SK-N-SH (cell line): ENCODE measurements at regions not wholly inside any gene's neighbourhood (a gene's known extent, or its start where the extent isn't known, plus 50 kb on each side); places are given as distances from the start of the nearest gene placed in this dataset.

Experiments used
- CTCF ChIA-PET: fragments of 300-600, 350-600 bp; formaldehyde crosslinking; extraction: SDS; loops from one replicate; lab custom pipeline; 2021; lab: Yijun Ruan, JAX
- POLR2A ChIA-PET: fragments of 350-600 bp; sonication (Branson Sonifier 250); formaldehyde crosslinking; extraction: SDS; loops from one replicate; lab custom pipeline; 2020; ENCODE audit warnings: antibody characterized with exemption, inconsistent platforms; lab: Yijun Ruan, JAX
- DNase-seq: peaks from one replicate; pipeline ENCODE4 v3.0.0; 2012
- H2AFZ ChIP-seq: fragments of 200-600 bp; sonication (generic); 2 replicates; pipeline ENCODE4 v1.8.1; 2016; ENCODE audit warnings: antibody characterized with exemption, mild to moderate bottlenecking, low read depth
- H3F3A ChIP-seq: fragments of 200-600 bp; sonication (generic); replicated peaks from 2 replicates; pipeline ENCODE3; 2016; ENCODE audit warnings: antibody characterized with exemption, mild to moderate bottlenecking; ENCODE audit not compliant: insufficient read depth
- H3K27ac ChIP-seq, 2 experiments: fragments of 200-500 bp in 1 of 2; fragments of 200-600 bp in 1 of 2; sonication (Bioruptor generic) in 1 of 2; sonication (generic), shearing (Covaris generic) in 1 of 2; 2 replicates each; pipeline versions ENCODE4 v1.5.1 to v1.6.1; 2014 to 2016; ENCODE audit warnings: low read depth in 2 of 2, inconsistent platforms in 1 of 2, low read length in 1 of 2, mild to moderate bottlenecking in 1 of 2, mixed read lengths in 1 of 2
- H3K27me3 ChIP-seq: fragments of 200-600 bp; sonication (generic), shearing (Covaris generic); 2 replicates; pipeline ENCODE4 v1.6.1; 2016; ENCODE audit warnings: mixed run types; ENCODE audit not compliant: insufficient read depth
- H3K36me3 ChIP-seq, 2 experiments: fragments of 200-500 bp in 1 of 2; fragments of 200-600 bp in 1 of 2; sonication (Bioruptor generic) in 1 of 2; sonication (generic) in 1 of 2; replicated peaks in 1 of 2; 2 replicates each; pipeline versions ENCODE3 to v1.5.1; 2014 to 2016; ENCODE audit warnings: low read length in 1 of 2, mild to moderate bottlenecking in 1 of 2; ENCODE audit not compliant: insufficient read depth in 2 of 2, control insufficient read depth in 1 of 2
- H3K4me1 ChIP-seq, 2 experiments: fragments of 200-500 bp in 1 of 2; fragments of 200-600 bp in 1 of 2; sonication (Bioruptor generic) in 1 of 2; sonication (generic), shearing (Covaris generic) in 1 of 2; 2 replicates each; pipeline versions ENCODE4 v1.5.1 to v1.6.1; 2014 to 2016; ENCODE audit warnings: low read depth in 1 of 2, low read length in 1 of 2, mixed run types in 1 of 2; ENCODE audit not compliant: insufficient read depth in 2 of 2, control insufficient read depth in 1 of 2
- H3K4me2 ChIP-seq: fragments of 200-600 bp; sonication (generic), shearing (Covaris generic); 2 replicates; pipeline ENCODE4 v1.6.1; 2017; ENCODE audit warnings: mixed run types
- H3K4me3 ChIP-seq, 2 experiments: fragments of 200-500 bp in 1 of 2; fragments of 200-600 bp in 1 of 2; sonication (Bioruptor generic) in 1 of 2; sonication (generic), shearing (Covaris generic) in 1 of 2; 2 replicates each; pipeline versions ENCODE4 v1.5.1 to v1.8.1; 2014 to 2016; ENCODE audit warnings: low read depth in 2 of 2, inconsistent platforms in 1 of 2, low read length in 1 of 2, mild to moderate bottlenecking in 1 of 2, mixed read lengths in 1 of 2, moderate library complexity in 1 of 2
- H3K79me2 ChIP-seq: fragments of 200-600 bp; sonication (generic); 2 replicates; pipeline ENCODE4 v1.8.1; 2017; ENCODE audit warnings: mild to moderate bottlenecking; ENCODE audit not compliant: insufficient read depth
- H3K9ac ChIP-seq: fragments of 200-600 bp; sonication (generic); 2 replicates; pipeline ENCODE4 v1.6.1; 2017; ENCODE audit warnings: mixed run types
- H3K9me2 ChIP-seq: fragments of 200-600 bp; sonication (generic); 2 replicates; pipeline ENCODE4 v1.6.1; 2017; ENCODE audit warnings: mixed run types
- H3K9me3 ChIP-seq: fragments of 200-600 bp; sonication (generic); 2 replicates; pipeline ENCODE4 v1.6.1; 2017; ENCODE audit warnings: mixed run types, mild to moderate bottlenecking, moderate library complexity
- H4K20me1 ChIP-seq: fragments of 200-600 bp; sonication (generic); 2 replicates; pipeline ENCODE4 v1.6.1; 2017; ENCODE audit warnings: mild to moderate bottlenecking, mixed run types; ENCODE audit not compliant: insufficient read depth
- ELF1 ChIP-seq: IDR thresholded peaks from 2 replicates; pipeline ENCODE4 v1.4.0; 2012
- FOXJ3 ChIP-seq: sonication (generic); formaldehyde crosslinking; IDR thresholded peaks from 2 replicates; pipeline ENCODE4 v1.5.1; 2020; ENCODE audit warnings: mild to moderate bottlenecking, missing genetic modification reagents
- FOXM1 ChIP-seq: IDR thresholded peaks from 2 replicates; pipeline ENCODE4 v1.4.0; 2012; ENCODE audit warnings: low read depth, mild to moderate bottlenecking
- GABPA ChIP-seq: IDR thresholded peaks from 2 replicates; pipeline ENCODE4 v1.4.0; 2012; ENCODE audit warnings: low read depth, mild to moderate bottlenecking
- GATA2 ChIP-seq: sonication (generic); formaldehyde crosslinking; IDR thresholded peaks from 2 replicates; pipeline ENCODE4 v1.5.0; 2020; ENCODE audit warnings: mild to moderate bottlenecking, missing genetic modification reagents
- NRF1 ChIP-seq: IDR thresholded peaks from 2 replicates; pipeline ENCODE4 v1.6.1; 2012; ENCODE audit warnings: low read depth, mild to moderate bottlenecking, low read length
- POLR2AphosphoS5 ChIP-seq: IDR thresholded peaks from 2 replicates; pipeline ENCODE4 v1.6.1; 2012; ENCODE audit warnings: low read depth, low read length
- RCOR1 ChIP-seq: fragments of 150-350 bp; IDR thresholded peaks from 2 replicates; pipeline ENCODE4 v1.6.1; 2017; ENCODE audit warnings: antibody characterized with exemption, low read length
- SIN3A ChIP-seq: IDR thresholded peaks from 2 replicates; pipeline ENCODE4 v1.6.1; 2012; ENCODE audit warnings: low read depth, mild to moderate bottlenecking, low read length, moderate library complexity, borderline replicate concordance
- SMC3 ChIP-seq: IDR thresholded peaks from 2 replicates; pipeline ENCODE4 v1.6.1; 2012; ENCODE audit warnings: low read depth, low read length, improper control_type of control experiment
- YY1 ChIP-seq: IDR thresholded peaks from 2 replicates; pipeline ENCODE4 v1.4.0; 2012; ENCODE audit warnings: low read depth, mild to moderate bottlenecking
- WGBS: methylation state at CpG from one replicate; pipeline ENCODE4 v1.1.6; 2017; ENCODE audit warnings: low lambda C conversion rate; 5-methylcytosine and 5-hydroxymethylcytosine counted together
- TF ChIP-seq, protein P1 (sequence below): IDR thresholded peaks from 2 replicates; pipeline ENCODE4 v1.6.1; 2012; ENCODE audit warnings: mild to moderate bottlenecking, low read depth, low read length, moderate library complexity
- TF ChIP-seq, protein P2 (sequence below): fragments of 150-350 bp; IDR thresholded peaks from 2 replicates; pipeline ENCODE4 v1.6.1; 2016; ENCODE audit warnings: mild to moderate bottlenecking, low read depth, low read length
- TF ChIP-seq, protein P3 (sequence below): IDR thresholded peaks from 2 replicates; pipeline ENCODE4 v1.4.0; 2012; ENCODE audit warnings: low read depth, borderline replicate concordance
- TF ChIP-seq, protein P4 (sequence below): IDR thresholded peaks from 2 replicates; pipeline ENCODE4 v1.4.0; 2012; ENCODE audit warnings: low read depth

GRCh38 chr20:3306068-3306467 lies 67.1 kb upstream of the SLC4A11 start:
- Histone ChIP-seq H3K4me2 (no peak overlapping the region), H3K9ac (no peak overlapping the region), H3K4me3 (no peak overlapping the region), H4K20me1 (no peaks in the 10 kb centered on the region), H3K27me3 (no peaks in the 10 kb centered on the region), H2AFZ (no peak overlapping the region), H3K4me1 (no peaks in the 10 kb centered on the region), H3K36me3 (peaks cover 43 to 59% of the 10 kb centered on the region in 2 experiments), H3K79me2 (no peaks in the 10 kb centered on the region)
- 91% methylated on average over 2 of the region's 2 CpGs for WGBS
- DNase-seq = no peak
- CTCF ChIA-PET = interaction anchor here (3.1 to 7.2 kb wide), 2 partner anchors 10 to 89 kb away, joined by 12 to 38 read pairs; no protein-coding TSS in a partner anchor
- no peak for TF ChIP-seq FOXJ3
- no peak for TF ChIP-seq GATA2
- no peak for TF ChIP-seq FOXM1
- no peak for TF ChIP-seq SMC3
- no peak for TF ChIP-seq POLR2AphosphoS5
- no peak for TF ChIP-seq GABPA
- TF ChIP-seq, protein P1, sequence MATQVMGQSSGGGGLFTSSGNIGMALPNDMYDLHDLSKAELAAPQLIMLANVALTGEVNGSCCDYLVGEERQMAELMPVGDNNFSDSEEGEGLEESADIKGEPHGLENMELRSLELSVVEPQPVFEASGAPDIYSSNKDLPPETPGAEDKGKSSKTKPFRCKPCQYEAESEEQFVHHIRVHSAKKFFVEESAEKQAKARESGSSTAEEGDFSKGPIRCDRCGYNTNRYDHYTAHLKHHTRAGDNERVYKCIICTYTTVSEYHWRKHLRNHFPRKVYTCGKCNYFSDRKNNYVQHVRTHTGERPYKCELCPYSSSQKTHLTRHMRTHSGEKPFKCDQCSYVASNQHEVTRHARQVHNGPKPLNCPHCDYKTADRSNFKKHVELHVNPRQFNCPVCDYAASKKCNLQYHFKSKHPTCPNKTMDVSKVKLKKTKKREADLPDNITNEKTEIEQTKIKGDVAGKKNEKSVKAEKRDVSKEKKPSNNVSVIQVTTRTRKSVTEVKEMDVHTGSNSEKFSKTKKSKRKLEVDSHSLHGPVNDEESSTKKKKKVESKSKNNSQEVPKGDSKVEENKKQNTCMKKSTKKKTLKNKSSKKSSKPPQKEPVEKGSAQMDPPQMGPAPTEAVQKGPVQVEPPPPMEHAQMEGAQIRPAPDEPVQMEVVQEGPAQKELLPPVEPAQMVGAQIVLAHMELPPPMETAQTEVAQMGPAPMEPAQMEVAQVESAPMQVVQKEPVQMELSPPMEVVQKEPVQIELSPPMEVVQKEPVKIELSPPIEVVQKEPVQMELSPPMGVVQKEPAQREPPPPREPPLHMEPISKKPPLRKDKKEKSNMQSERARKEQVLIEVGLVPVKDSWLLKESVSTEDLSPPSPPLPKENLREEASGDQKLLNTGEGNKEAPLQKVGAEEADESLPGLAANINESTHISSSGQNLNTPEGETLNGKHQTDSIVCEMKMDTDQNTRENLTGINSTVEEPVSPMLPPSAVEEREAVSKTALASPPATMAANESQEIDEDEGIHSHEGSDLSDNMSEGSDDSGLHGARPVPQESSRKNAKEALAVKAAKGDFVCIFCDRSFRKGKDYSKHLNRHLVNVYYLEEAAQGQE = no peak
- TF ChIP-seq, protein P2, sequence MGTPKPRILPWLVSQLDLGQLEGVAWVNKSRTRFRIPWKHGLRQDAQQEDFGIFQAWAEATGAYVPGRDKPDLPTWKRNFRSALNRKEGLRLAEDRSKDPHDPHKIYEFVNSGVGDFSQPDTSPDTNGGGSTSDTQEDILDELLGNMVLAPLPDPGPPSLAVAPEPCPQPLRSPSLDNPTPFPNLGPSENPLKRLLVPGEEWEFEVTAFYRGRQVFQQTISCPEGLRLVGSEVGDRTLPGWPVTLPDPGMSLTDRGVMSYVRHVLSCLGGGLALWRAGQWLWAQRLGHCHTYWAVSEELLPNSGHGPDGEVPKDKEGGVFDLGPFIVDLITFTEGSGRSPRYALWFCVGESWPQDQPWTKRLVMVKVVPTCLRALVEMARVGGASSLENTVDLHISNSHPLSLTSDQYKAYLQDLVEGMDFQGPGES = no peak
- no peak for TF ChIP-seq YY1
- TF ChIP-seq SIN3A = no peak
- TF ChIP-seq, protein P3, sequence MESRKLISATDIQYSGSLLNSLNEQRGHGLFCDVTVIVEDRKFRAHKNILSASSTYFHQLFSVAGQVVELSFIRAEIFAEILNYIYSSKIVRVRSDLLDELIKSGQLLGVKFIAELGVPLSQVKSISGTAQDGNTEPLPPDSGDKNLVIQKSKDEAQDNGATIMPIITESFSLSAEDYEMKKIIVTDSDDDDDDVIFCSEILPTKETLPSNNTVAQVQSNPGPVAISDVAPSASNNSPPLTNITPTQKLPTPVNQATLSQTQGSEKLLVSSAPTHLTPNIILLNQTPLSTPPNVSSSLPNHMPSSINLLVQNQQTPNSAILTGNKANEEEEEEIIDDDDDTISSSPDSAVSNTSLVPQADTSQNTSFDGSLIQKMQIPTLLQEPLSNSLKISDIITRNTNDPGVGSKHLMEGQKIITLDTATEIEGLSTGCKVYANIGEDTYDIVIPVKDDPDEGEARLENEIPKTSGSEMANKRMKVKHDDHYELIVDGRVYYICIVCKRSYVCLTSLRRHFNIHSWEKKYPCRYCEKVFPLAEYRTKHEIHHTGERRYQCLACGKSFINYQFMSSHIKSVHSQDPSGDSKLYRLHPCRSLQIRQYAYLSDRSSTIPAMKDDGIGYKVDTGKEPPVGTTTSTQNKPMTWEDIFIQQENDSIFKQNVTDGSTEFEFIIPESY = no peak
- TF ChIP-seq NRF1 = no peak
- no peak for TF ChIP-seq RCOR1
- TF ChIP-seq ELF1 = no peak
- TF ChIP-seq, protein P4, sequence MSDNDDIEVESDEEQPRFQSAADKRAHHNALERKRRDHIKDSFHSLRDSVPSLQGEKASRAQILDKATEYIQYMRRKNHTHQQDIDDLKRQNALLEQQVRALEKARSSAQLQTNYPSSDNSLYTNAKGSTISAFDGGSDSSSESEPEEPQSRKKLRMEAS = no peak
- TF ChIP-seq, all 33 proteins: peak for 0
- Histone ChIP-seq H3K9me2 (no peaks in the 10 kb centered on the region), H3F3A (peaks cover 7% of the 10 kb centered on the region), H3K27ac (no peak overlapping the region), H3K9me3 (no peaks in the 10 kb centered on the region)
- POLR2A ChIA-PET = no interaction called here
